Natural killer cell (primary cell): ENCODE measurements at regions not wholly inside any gene's neighbourhood (a gene's known extent, or its start where the extent isn't known, plus 50 kb on each side); places are given as distances from the start of the nearest gene placed in this dataset.

Experiments
- ATAC-seq, 3 donors: fragments of 150-1000 bp in 2 of 3; fragments of 200-7000 bp in 1 of 3; cut with Tn5 transposase; 1 replicate in 1 of 3; 2 replicates in 2 of 3; pipeline ENCODE4 v1.10.0; 2021; ENCODE audit warnings: mild to moderate bottlenecking in 2 of 3, moderate library complexity in 2 of 3
- DNase-seq, 2 donors: peaks; one replicate each; pipeline versions ENCODE4 v3.0.0 to v3.0.0-alpha.2; 2013 to 2021; ENCODE audit warnings: mixed read lengths in 1 of 2
- H3K27ac ChIP-seq: one replicate; pipeline ENCODE4 v1.5.1; 2013; ENCODE audit warnings: mild to moderate bottlenecking, low read length
- H3K27me3 ChIP-seq: one replicate; pipeline ENCODE4 v1.6.1; 2013; ENCODE audit warnings: low read length; ENCODE audit not compliant: control insufficient read depth, insufficient read depth
- H3K36me3 ChIP-seq: one replicate; pipeline ENCODE4 v1.6.1; 2013; ENCODE audit warnings: low read length; ENCODE audit not compliant: control insufficient read depth, insufficient read depth
- H3K4me1 ChIP-seq: one replicate; pipeline ENCODE4 v1.6.1; 2013; ENCODE audit warnings: low read length; ENCODE audit not compliant: control insufficient read depth, insufficient read depth
- H3K4me3 ChIP-seq: one replicate; pipeline ENCODE4 v1.5.1; 2013; ENCODE audit warnings: low read length
- H3K9me3 ChIP-seq: one replicate; pipeline ENCODE4 v1.6.1; 2013; ENCODE audit warnings: low read length; ENCODE audit not compliant: control insufficient read depth, insufficient read depth
- H3K27ac Mint-ChIP-seq, 2 donors: one replicate each; pipeline ENCODE4 v1.8.0; 2022; ENCODE audit warnings: mild to moderate bottlenecking in 2 of 2, mixed read lengths in 2 of 2, moderate library complexity in 1 of 2
- H3K27me3 Mint-ChIP-seq, 2 donors: one replicate each; pipeline ENCODE4 v1.8.0; 2022; ENCODE audit warnings: low read depth in 2 of 2, mixed read lengths in 2 of 2
- H3K36me3 Mint-ChIP-seq: one replicate; pipeline ENCODE4 v1.8.0; 2022; ENCODE audit warnings: mixed read lengths
- H3K4me1 Mint-ChIP-seq, 2 donors: one replicate each; pipeline ENCODE4 v1.8.0; 2022; ENCODE audit warnings: mixed read lengths in 2 of 2
- H3K4me3 Mint-ChIP-seq: one replicate; pipeline ENCODE4 v1.8.0; 2022; ENCODE audit warnings: mild to moderate bottlenecking, moderate library complexity, mixed read lengths
- H3K9me3 Mint-ChIP-seq, 2 donors: one replicate each; pipeline ENCODE4 v1.8.0; 2022; ENCODE audit warnings: mixed read lengths in 2 of 2
- WGBS: methylation state at CpG from one replicate; pipeline ENCODE4 v1.1.7; 2013; ENCODE audit warnings: missing lambda C conversion rate; ENCODE audit not compliant: insufficient coverage; 5-methylcytosine and 5-hydroxymethylcytosine counted together
- intact Hi-C: fragments of 100-400 bp; cut with micrococcal nuclease; formaldehyde crosslinking; loops from one replicate; pipeline ENCODE4 v1.14.2; 2022
- TF ChIP-seq, protein P1 (sequence below): fragments of 200-600 bp; IDR thresholded peaks from one replicate; pipeline ENCODE4 v1.8.0; 2022; ENCODE audit warnings: antibody characterized with exemption

DNA sequence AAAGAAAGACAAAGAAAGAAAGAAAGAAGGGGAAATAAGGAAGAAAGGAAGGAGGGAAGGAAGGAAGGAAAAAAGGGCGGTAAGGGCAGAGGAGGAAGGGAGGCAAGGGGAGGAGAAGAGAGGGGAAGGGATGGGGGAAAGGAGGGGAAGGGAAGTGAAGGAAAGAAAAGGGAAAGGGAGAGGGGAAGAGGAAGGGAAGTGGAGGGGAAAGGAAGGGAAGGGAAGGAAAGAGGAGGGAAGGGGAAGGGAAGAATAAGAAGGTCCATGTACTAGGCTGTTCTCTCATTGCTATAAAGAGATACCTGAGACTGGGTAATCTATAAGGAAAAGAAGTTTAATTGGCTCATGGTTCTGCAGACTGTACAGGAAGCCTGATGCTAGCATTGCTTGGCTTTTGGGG, 217.1 kb downstream of the ENC1 start:
- intact Hi-C loops: no loop called here

DNA sequence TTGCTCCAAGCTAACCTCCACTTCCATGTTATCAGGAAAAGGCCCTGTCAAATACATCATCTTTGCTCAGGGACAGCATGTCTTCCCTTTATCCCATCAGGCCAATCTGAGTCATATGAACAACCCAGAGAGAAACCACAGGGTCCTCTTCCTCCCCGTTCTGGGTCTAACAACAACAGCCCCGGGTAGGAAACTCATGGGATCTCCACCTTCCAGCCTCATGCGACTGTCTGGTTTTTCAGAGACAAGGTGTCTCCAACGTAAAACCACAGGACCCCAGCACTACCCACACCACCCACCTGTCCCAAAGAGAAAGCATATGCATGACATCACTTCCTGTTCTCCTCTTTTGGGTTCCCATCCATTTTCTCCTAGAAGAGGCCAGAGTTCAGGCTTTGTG, 217.9 kb downstream of the ENC1 start:
- no peaks in the 10 kb centered on the region for H3K9me3 Mint-ChIP-seq
- no peak overlapping the region for H3K4me3 Mint-ChIP-seq
- DNase-seq: no peak
- H3K27me3 Mint-ChIP-seq: no peaks in the 10 kb centered on the region
- ATAC-seq: no peak
- Histone ChIP-seq H3K4me1 (no peaks in the 10 kb centered on the region), H3K9me3 (no peaks in the 10 kb centered on the region), H3K27me3 (no peaks in the 10 kb centered on the region), H3K27ac (no peak overlapping the region), H3K4me3 (no peak overlapping the region), H3K36me3 (no peaks in the 10 kb centered on the region)
- no peaks in the 10 kb centered on the region for H3K36me3 Mint-ChIP-seq
- WGBS: 56% methylated on average over 4 of the region's 4 CpGs
- no peak overlapping the region for H3K27ac Mint-ChIP-seq
- no peaks in the 10 kb centered on the region for H3K4me1 Mint-ChIP-seq
- TF ChIP-seq, protein P1, sequence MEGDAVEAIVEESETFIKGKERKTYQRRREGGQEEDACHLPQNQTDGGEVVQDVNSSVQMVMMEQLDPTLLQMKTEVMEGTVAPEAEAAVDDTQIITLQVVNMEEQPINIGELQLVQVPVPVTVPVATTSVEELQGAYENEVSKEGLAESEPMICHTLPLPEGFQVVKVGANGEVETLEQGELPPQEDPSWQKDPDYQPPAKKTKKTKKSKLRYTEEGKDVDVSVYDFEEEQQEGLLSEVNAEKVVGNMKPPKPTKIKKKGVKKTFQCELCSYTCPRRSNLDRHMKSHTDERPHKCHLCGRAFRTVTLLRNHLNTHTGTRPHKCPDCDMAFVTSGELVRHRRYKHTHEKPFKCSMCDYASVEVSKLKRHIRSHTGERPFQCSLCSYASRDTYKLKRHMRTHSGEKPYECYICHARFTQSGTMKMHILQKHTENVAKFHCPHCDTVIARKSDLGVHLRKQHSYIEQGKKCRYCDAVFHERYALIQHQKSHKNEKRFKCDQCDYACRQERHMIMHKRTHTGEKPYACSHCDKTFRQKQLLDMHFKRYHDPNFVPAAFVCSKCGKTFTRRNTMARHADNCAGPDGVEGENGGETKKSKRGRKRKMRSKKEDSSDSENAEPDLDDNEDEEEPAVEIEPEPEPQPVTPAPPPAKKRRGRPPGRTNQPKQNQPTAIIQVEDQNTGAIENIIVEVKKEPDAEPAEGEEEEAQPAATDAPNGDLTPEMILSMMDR: no peak
- intact Hi-C loops: no loop called here

More for the DNA sequence above, 217.1 kb downstream of the ENC1 start:
- DNase-seq: no peak
- H3K27ac ChIP-seq: no peak overlapping the region
- no peak overlapping the region for H3K4me3 ChIP-seq
- ATAC-seq: no peak
- no peaks in the 10 kb centered on the region for H3K36me3 ChIP-seq
- TF ChIP-seq, protein P1: no peak
- no peaks in the 10 kb centered on the region for H3K4me1 Mint-ChIP-seq
- WGBS: 93% methylated on average over 1 of the region's 1 CpG
- no peaks in the 10 kb centered on the region for H3K4me1 ChIP-seq
- H3K27me3 ChIP-seq: no peaks in the 10 kb centered on the region
- no peaks in the 10 kb centered on the region for H3K9me3 Mint-ChIP-seq
- H3K9me3 ChIP-seq: no peaks in the 10 kb centered on the region
- H3K27me3 Mint-ChIP-seq: no peaks in the 10 kb centered on the region
- H3K36me3 Mint-ChIP-seq: no peaks in the 10 kb centered on the region
- H3K27ac Mint-ChIP-seq: no peak overlapping the region
- no peak overlapping the region for H3K4me3 Mint-ChIP-seq

DNA sequence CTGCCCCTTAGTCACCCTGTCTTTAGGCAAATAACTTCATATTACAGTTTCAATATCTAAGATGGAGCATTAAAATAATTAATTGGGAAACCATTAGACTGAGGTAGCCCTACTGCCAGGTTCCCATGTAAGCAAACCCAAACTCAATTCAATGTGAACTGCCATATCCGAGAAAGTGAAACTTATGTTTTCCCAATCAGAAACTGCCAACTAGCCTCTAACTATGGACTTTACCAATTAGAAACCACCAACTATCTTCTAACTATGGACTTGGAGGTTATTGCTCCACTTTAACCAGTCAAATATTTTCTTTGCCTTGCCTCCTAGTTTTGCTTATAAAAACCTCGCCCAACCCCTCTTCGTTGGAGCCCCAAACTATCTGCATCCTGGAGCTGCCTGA, 218.5 kb downstream of the ENC1 start:
- H3K27ac ChIP-seq: no peak overlapping the region
- no peak for ATAC-seq
- no peaks in the 10 kb centered on the region for H3K36me3 Mint-ChIP-seq
- H3K4me3 Mint-ChIP-seq: no peak overlapping the region
- 80% methylated on average over 3 of the region's 3 CpGs for WGBS
- H3K27me3 ChIP-seq: no peaks in the 10 kb centered on the region
- no peaks in the 10 kb centered on the region for H3K4me1 Mint-ChIP-seq
- H3K4me1 ChIP-seq: no peaks in the 10 kb centered on the region
- H3K9me3 Mint-ChIP-seq: no peaks in the 10 kb centered on the region
- H3K36me3 ChIP-seq: no peaks in the 10 kb centered on the region
- no peak overlapping the region for H3K4me3 ChIP-seq
- H3K9me3 ChIP-seq: no peaks in the 10 kb centered on the region
- TF ChIP-seq, protein P1: no peak
- intact Hi-C loops: no loop called here
- no peaks in the 10 kb centered on the region for H3K27me3 Mint-ChIP-seq
- H3K27ac Mint-ChIP-seq: no peak overlapping the region
- no peak for DNase-seq

DNA sequence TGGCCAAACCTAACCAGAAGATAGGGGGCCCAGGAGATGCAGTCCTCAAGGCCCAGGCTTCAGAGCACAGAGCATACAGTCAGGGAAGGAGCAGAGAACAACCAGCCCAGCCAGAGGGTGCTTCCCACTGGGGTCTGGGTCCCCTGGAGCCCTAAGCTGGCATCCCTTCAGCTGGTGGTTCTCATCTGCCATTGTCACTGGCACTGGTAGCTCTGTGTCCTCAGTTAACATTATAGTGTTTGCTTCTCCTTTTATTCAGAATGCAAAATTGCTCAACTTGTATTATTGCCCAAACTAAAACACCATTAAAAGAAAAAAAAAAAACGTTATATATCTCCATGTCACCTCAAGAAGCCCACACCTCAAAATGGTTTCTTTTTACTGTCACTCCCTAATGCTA, 219.2 kb downstream of the ENC1 start:
- no peak for ATAC-seq
- Histone ChIP-seq H3K36me3 (no peaks in the 10 kb centered on the region), H3K4me3 (no peak overlapping the region), H3K9me3 (no peaks in the 10 kb centered on the region), H3K4me1 (no peaks in the 10 kb centered on the region), H3K27ac (no peak overlapping the region), H3K27me3 (no peaks in the 10 kb centered on the region)
- no peaks in the 10 kb centered on the region for H3K4me1 Mint-ChIP-seq
- no peaks in the 10 kb centered on the region for H3K36me3 Mint-ChIP-seq
- H3K4me3 Mint-ChIP-seq: no peak overlapping the region
- intact Hi-C loops: no loop called here
- TF ChIP-seq, protein P1: no peak
- H3K27me3 Mint-ChIP-seq: peaks cover 2 to 5% of the 10 kb centered on the region in 2 donors
- H3K27ac Mint-ChIP-seq: no peak overlapping the region
- H3K9me3 Mint-ChIP-seq: no peaks in the 10 kb centered on the region
- 60% methylated on average over 1 of the region's 1 CpG for WGBS
- DNase-seq: no peak
